Right renal cortex interstitium (tissue), 3 donors: ENCODE measurements at regions not wholly inside any gene's neighbourhood (a gene's known extent, or its start where the extent isn't known, plus 50 kb on each side); places are given as distances from the start of the nearest gene placed in this dataset.
"Not testable (repeated sequence)": the region's sequence is repeated elsewhere in the genome, so short reads cannot be mapped to it uniquely, and the experiment has no call there.

Experiments
- DNase-seq, 3 donors: peaks; one replicate each; pipeline ENCODE4 v3.0.0-alpha.2; 2013; ENCODE audit warnings: low read depth in 3 of 3, low spot score in 2 of 3

GRCh38 chr2:65974067-65974723 lies 460.7 kb upstream of the MEIS1 start:
- DNase-seq: no peak

GRCh38 chr2:65969161-65969560 lies 465.8 kb upstream of the MEIS1 start:
- no peak for DNase-seq

GRCh38 chr2:65963303-65963702 lies 471.6 kb upstream of the MEIS1 start:
- not testable (repeated sequence) for DNase-seq

- no peak for DNase-seq
Measured at GRCh38 chr2:65960953-65961352, 474.0 kb upstream of the MEIS1 start.

- no peak for DNase-seq
Measured at GRCh38 chr2:65957886-65958285, 477.0 kb upstream of the MEIS1 start.

- DNase-seq: no peak
Measured at GRCh38 chr2:65957454-65957853, 477.5 kb upstream of the MEIS1 start.

- no peak for DNase-seq
Measured at GRCh38 chr2:65955259-65955658, 479.7 kb upstream of the MEIS1 start.

GRCh38 chr2:65952966-65953761 lies 481.8 kb upstream of the MEIS1 start:
- no peak for DNase-seq

- no peak for DNase-seq
Measured at GRCh38 chr2:65944213-65944612, 490.7 kb upstream of the MEIS1 start.

GRCh38 chr2:65943099-65943786 lies 491.7 kb upstream of the MEIS1 start:
- DNase-seq: no peak

- DNase-seq: no peak
Measured at GRCh38 chr2:65940856-65941255, 494.1 kb upstream of the MEIS1 start.

- DNase-seq: no peak
Measured at GRCh38 chr2:65939687-65940086, 495.2 kb upstream of the MEIS1 start.

GRCh38 chr2:65937379-65938160 lies 497.4 kb upstream of the MEIS1 start:
- DNase-seq: no peak

- DNase-seq: no peak
Measured at GRCh38 chr2:65934992-65935629, 499.8 kb upstream of the MEIS1 start.

GRCh38 chr2:65932571-65932970 lies 500.2 kb upstream of the SPRED2 start:
- DNase-seq: no peak

- DNase-seq: no peak
Measured at GRCh38 chr2:65931056-65931455, 498.7 kb upstream of the SPRED2 start.

GRCh38 chr2:65930259-65930658 lies 497.9 kb upstream of the SPRED2 start:
- DNase-seq: no peak

- DNase-seq: not testable (repeated sequence)
Measured at GRCh38 chr2:65929664-65930063, 497.3 kb upstream of the SPRED2 start.

GRCh38 chr2:65922794-65923193 lies 490.4 kb upstream of the SPRED2 start:
- DNase-seq: no peak

- DNase-seq: no peak
Measured at GRCh38 chr2:65922030-65922429, 489.6 kb upstream of the SPRED2 start.
